Right lobe of liver (tissue), 6 donors: ENCODE measurements at regions not wholly inside any gene's neighbourhood (a gene's known extent, or its start where the extent isn't known, plus 50 kb on each side); places are given as distances from the start of the nearest gene placed in this dataset.

Experiments used
- ATAC-seq, 4 donors: fragments of 200-7000 bp; cut with Tn5 transposase; one replicate each; pipeline ENCODE4 v1.9.1; 2020; ENCODE audit warnings: mild to moderate bottlenecking in 4 of 4, moderate library complexity in 4 of 4
- DNase-seq, 3 donors: peaks; one replicate each; pipeline ENCODE4 v3.0.0-alpha.2; 2020
- H3K27ac ChIP-seq, 3 donors: fragments of 200-600 bp; one replicate each; pipeline ENCODE4 v1.8.0; 2022
- H3K27me3 ChIP-seq, 2 donors: fragments of 200-600 bp; one replicate each; pipeline ENCODE4 v1.8.0; 2022
- H3K36me3 ChIP-seq, 4 donors: fragments of 200-600 bp; sonication (generic) in 1 of 4; one replicate each; pipeline versions ENCODE4 v1.5.1 to v1.8.0; 2017 to 2022; ENCODE audit warnings: control low read depth in 1 of 4
- H3K4me1 ChIP-seq, 4 donors: fragments of 200-600 bp; sonication (generic) in 1 of 4; one replicate each; pipeline versions ENCODE4 v1.5.1 to v1.8.0; 2017 to 2022; ENCODE audit warnings: control low read depth in 1 of 4
- H3K4me3 ChIP-seq, 3 donors: fragments of 200-600 bp; one replicate each; pipeline ENCODE4 v1.8.0; 2022
- H3K9me3 ChIP-seq, 4 donors: fragments of 200-600 bp; sonication (generic) in 1 of 4; one replicate each; pipeline versions ENCODE4 v1.5.1 to v1.8.0; 2017 to 2022; ENCODE audit warnings: control low read depth in 1 of 4
- POLR2A ChIP-seq: fragments of 450-650 bp; IDR thresholded peaks from one replicate; pipeline ENCODE4 v1.6.1; 2017; ENCODE audit warnings: antibody characterized with exemption, mild to moderate bottlenecking
- WGBS: methylation state at CpG from one replicate; pipeline ENCODE4 v1.1.6; 2018; ENCODE audit warnings: low coverage, low lambda C conversion rate; ENCODE audit not compliant: insufficient coverage; ENCODE audit errors: missing lambda C conversion rate; 5-methylcytosine and 5-hydroxymethylcytosine counted together
- intact Hi-C, 2 donors: fragments of 100-400 bp; cut with DNase I; formaldehyde crosslinking; loops; one replicate each; pipeline versions ENCODE4 v1.11.2 to v1.14.1; 2022
- TF ChIP-seq, protein P1 (sequence below), 4 donors: fragments of 200-600 bp in 3 of 4; fragments of 450-650 bp in 1 of 4; IDR thresholded peaks; one replicate each; pipeline versions ENCODE4 v1.5.1 to v1.8.0; 2016 to 2022; ENCODE audit warnings: antibody characterized with exemption in 4 of 4, mild to moderate bottlenecking in 2 of 4
- donor health status: DM: no; HTN: yes; CAD: no.
- donor health status: DM: no; HTN: no; CAD: no.
- donor health status: DM: no; HTN: no; CAD: no.
- donor health status: DM: no; HTN: yes; CAD: no.
- donor health status: DM: no; HTN: yes; CAD: no.

GRCh38 chr6:33521489-33522091 lies 58.5 kb downstream of the BAK1 start:
- intact Hi-C loops: no loop called here
- Histone ChIP-seq H3K4me1 (no peaks in the 10 kb centered on the region), H3K4me3 (no peak overlapping the region), H3K27me3 (no peaks in the 10 kb centered on the region), H3K36me3 (no peaks in the 10 kb centered on the region), H3K9me3 (no peaks in the 10 kb centered on the region), H3K27ac (no peak overlapping the region)
- DNase-seq (no peak), ATAC-seq (peak in 1 of 4 donors; percentile 32)
- 77% methylated on average over 8 of the region's 47 CpGs for WGBS
- TF ChIP-seq, protein P1, sequence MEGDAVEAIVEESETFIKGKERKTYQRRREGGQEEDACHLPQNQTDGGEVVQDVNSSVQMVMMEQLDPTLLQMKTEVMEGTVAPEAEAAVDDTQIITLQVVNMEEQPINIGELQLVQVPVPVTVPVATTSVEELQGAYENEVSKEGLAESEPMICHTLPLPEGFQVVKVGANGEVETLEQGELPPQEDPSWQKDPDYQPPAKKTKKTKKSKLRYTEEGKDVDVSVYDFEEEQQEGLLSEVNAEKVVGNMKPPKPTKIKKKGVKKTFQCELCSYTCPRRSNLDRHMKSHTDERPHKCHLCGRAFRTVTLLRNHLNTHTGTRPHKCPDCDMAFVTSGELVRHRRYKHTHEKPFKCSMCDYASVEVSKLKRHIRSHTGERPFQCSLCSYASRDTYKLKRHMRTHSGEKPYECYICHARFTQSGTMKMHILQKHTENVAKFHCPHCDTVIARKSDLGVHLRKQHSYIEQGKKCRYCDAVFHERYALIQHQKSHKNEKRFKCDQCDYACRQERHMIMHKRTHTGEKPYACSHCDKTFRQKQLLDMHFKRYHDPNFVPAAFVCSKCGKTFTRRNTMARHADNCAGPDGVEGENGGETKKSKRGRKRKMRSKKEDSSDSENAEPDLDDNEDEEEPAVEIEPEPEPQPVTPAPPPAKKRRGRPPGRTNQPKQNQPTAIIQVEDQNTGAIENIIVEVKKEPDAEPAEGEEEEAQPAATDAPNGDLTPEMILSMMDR (IDR thresholded peaks at IDR 0.05): no peak
- no peak for TF ChIP-seq POLR2A
